Pancreas (tissue), 10 donors: ENCODE measurements at regions not wholly inside any gene's neighbourhood (a gene's known extent, or its start where the extent isn't known, plus 50 kb on each side); places are given as distances from the start of the nearest gene placed in this dataset.

Source experiments
- ATAC-seq, 4 donors: fragments of 200-7000 bp; cut with Tn5 transposase; one replicate each; pipeline versions ENCODE4 v1.8.0 to v1.9.1; 2020; ENCODE audit warnings: mild to moderate bottlenecking in 4 of 4, moderate library complexity in 4 of 4
- DNase-seq, 6 donors: peaks; one replicate each; pipeline ENCODE4 v3.0.0-alpha.2; 2020
- FAIRE-seq: peaks from 2 replicates; lab custom pipeline; 2012; peaks lifted over from hg19 to GRCh38; lab: Jason Lieb, UNC
- H3K27ac ChIP-seq, 4 donors: fragments of 200-600 bp; sonication (generic); 1 replicate in 3 of 4; 2 replicates in 1 of 4; pipeline versions ENCODE4 v1.5.0 to v1.8.0; 2020
- H3K27me3 ChIP-seq, 4 donors: fragments of 200-600 bp; one replicate each; pipeline ENCODE4 v1.8.0; 2021
- H3K36me3 ChIP-seq, 3 donors: fragments of 200-600 bp; sonication (generic) in 1 of 3; one replicate each; pipeline versions ENCODE4 v1.5.0 to v1.8.0; 2020 to 2021
- H3K4me1 ChIP-seq, 3 donors: fragments of 200-600 bp; one replicate each; pipeline ENCODE4 v1.8.0; 2021
- H3K4me3 ChIP-seq, 4 donors: fragments of 200-600 bp; sonication (generic) in 2 of 4; one replicate each; pipeline versions ENCODE4 v1.5.0 to v1.8.0; 2020 to 2021
- H3K9me3 ChIP-seq, 4 donors: fragments of 200-600 bp; one replicate each; pipeline ENCODE4 v1.8.0; 2021
- WGBS, 2 donors: extraction: QIAGEN DNeasy Blood & Tissue Kit; methylation state at CpG; one replicate each; pipeline ENCODE4 v1.1.7; 2013; 5-methylcytosine and 5-hydroxymethylcytosine counted together
- intact Hi-C, 3 donors: fragments of 100-400 bp; cut with DNase I; formaldehyde crosslinking; loops; one replicate each; pipeline versions ENCODE4 v1.11.1 to v1.14.2; 2022
- TF ChIP-seq, protein P1 (sequence below), 4 donors: fragments of 200-600 bp; sonication (generic) in 3 of 4; IDR thresholded peaks; one replicate each; pipeline versions ENCODE4 v1.5.0 to v1.8.0; 2021; ENCODE audit warnings: antibody characterized with exemption in 4 of 4
- donor health status: healthy with polysubstance abuse.
- donor health status: DM: no; HTN: no; CAD: no; lungs with moderate emphysema.
- donor health status: DM: no; HTN: no; CAD: no.
- donor health status: control.
- donor health status: control.
- donor health status: Bipolar disorder and iron deficiency.
- donor health status: DM: yes; HTN: yes; CAD: no.
- donor health status: DM: no; HTN: no; CAD: no.
- donor health status: DM: no; HTN: no; CAD: no.
- donor health status: DM: yes; HTN: yes; CAD: no.

GRCh38 chr16:79329166-79329521, 271.4 kb downstream of the MAF start:
- peak in 2 of 4 donors; percentile 55 to 76 for ATAC-seq
- no peaks in the 10 kb centered on the region for H3K9me3 ChIP-seq

GRCh38 chr16:79328402-79329165, 272.0 kb downstream of the MAF start:
- WGBS, 2 donors = 46 to 56% methylated on average over 8 of the region's 8 CpGs
- no peak for FAIRE-seq
- Histone ChIP-seq H3K36me3 (no peaks in the 10 kb centered on the region), H3K4me3 (no peak overlapping the region), H3K27ac (peak overlapping the region in 2 of 4 donors; percentile 15 to 17), H3K9me3 (no peaks in the 10 kb centered on the region), H3K4me1 (no peaks in the 10 kb centered on the region), H3K27me3 (peaks cover 0 to 4% (median 0%) of the 10 kb centered on the region in 4 donors)
- intact Hi-C loops = no loop called here
- peak in 2 of 4 donors; percentile 45 to 77 for ATAC-seq
- TF ChIP-seq, protein P1, sequence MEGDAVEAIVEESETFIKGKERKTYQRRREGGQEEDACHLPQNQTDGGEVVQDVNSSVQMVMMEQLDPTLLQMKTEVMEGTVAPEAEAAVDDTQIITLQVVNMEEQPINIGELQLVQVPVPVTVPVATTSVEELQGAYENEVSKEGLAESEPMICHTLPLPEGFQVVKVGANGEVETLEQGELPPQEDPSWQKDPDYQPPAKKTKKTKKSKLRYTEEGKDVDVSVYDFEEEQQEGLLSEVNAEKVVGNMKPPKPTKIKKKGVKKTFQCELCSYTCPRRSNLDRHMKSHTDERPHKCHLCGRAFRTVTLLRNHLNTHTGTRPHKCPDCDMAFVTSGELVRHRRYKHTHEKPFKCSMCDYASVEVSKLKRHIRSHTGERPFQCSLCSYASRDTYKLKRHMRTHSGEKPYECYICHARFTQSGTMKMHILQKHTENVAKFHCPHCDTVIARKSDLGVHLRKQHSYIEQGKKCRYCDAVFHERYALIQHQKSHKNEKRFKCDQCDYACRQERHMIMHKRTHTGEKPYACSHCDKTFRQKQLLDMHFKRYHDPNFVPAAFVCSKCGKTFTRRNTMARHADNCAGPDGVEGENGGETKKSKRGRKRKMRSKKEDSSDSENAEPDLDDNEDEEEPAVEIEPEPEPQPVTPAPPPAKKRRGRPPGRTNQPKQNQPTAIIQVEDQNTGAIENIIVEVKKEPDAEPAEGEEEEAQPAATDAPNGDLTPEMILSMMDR (IDR thresholded peaks at IDR 0.05) = no peak
- DNase-seq = no peak

More at GRCh38 chr16:79329166-79329521, 271.4 kb downstream of the MAF start:
- Histone ChIP-seq H3K4me3 (no peak overlapping the region), H3K27me3 (peaks cover 0 to 4% (median 0%) of the 10 kb centered on the region in 4 donors), H3K36me3 (no peaks in the 10 kb centered on the region), H3K27ac (no peak overlapping the region), H3K4me1 (no peaks in the 10 kb centered on the region)
- 78 to 86% methylated on average over 5 of the region's 5 CpGs for WGBS, 2 donors
- intact Hi-C loops = no loop called here
- TF ChIP-seq, protein P1 (IDR thresholded peaks at IDR 0.05) = no peak
- FAIRE-seq = no peak
- no peak for DNase-seq

DNA sequence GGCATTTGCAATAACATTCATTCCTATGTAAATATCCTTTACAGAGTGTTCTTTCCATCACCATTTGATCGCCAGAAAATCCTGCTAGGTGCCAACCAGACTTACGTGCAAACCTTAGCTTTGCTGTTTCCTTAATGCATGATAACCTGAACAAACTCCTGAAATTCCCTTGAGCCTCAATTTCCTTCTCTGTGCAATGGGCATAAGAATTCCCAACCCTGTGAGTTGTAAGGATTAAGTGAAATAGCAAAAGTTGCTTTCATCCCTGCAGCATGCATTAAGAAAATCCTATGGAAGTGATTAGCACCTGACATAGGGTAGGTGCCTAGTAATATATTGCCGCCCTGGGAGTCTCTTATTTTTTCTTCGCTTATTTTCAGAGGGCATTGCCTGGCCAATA, 272.7 kb downstream of the MAF start:
- Histone ChIP-seq H3K27ac (no peak overlapping the region), H3K4me1 (no peaks in the 10 kb centered on the region), H3K4me3 (no peak overlapping the region), H3K36me3 (no peaks in the 10 kb centered on the region), H3K9me3 (no peaks in the 10 kb centered on the region), H3K27me3 (peaks cover 0 to 4% (median 0%) of the 10 kb centered on the region in 4 donors)
- no peak for ATAC-seq
- no peak for FAIRE-seq
- TF ChIP-seq, protein P1 (IDR thresholded peaks at IDR 0.05) = no peak
- DNase-seq = no peak
- WGBS, 2 donors = 50 to 66% methylated on average over 4 of the region's 4 CpGs
- intact Hi-C loops = no loop called here

GRCh38 chr16:79326549-79326948, 274.0 kb downstream of the MAF start:
- H3K27me3 ChIP-seq = peaks cover 0 to 6% (median 2%) of the 10 kb centered on the region in 4 donors
- H3K9me3 ChIP-seq = no peaks in the 10 kb centered on the region
- FAIRE-seq = no peak

More at GRCh38 chr16:79326549-79326948, 274.0 kb downstream of the MAF start:
- H3K4me1 ChIP-seq = no peaks in the 10 kb centered on the region
- ATAC-seq (no peak), DNase-seq (no peak)
- intact Hi-C loops = no loop called here
- 44 to 46% methylated on average over 3 of the region's 3 CpGs for WGBS, 2 donors
- TF ChIP-seq, protein P1 (IDR thresholded peaks at IDR 0.05) = no peak
- no peaks in the 10 kb centered on the region for H3K36me3 ChIP-seq
- H3K4me3 ChIP-seq = no peak overlapping the region
- no peak overlapping the region for H3K27ac ChIP-seq
